ENCODE measurements at regions not wholly inside any gene's neighbourhood (a gene's known extent, or its start where the extent isn't known, plus 50 kb on each side); places are given as distances from the start of the nearest gene placed in this dataset.

GRCh38 chr13:80039000-80039399 lies 301.9 kb downstream of the SPRY2 start:
- H3K79me2 ChIP-seq (ENCODE audit: control insufficient read depth, low read length) = no peaks in the 10 kb centered on the region
- H3K9me2 ChIP-seq (replicated peaks; ENCODE audit: control insufficient read depth, low read length) = no peaks in the 10 kb centered on the region
- no peak for TF ChIP-seq EZH2phosphoT487 (IDR thresholded peaks at IDR 0.05; ENCODE audit: borderline replicate concordance, low read length)
- TF ChIP-seq, protein P1, sequence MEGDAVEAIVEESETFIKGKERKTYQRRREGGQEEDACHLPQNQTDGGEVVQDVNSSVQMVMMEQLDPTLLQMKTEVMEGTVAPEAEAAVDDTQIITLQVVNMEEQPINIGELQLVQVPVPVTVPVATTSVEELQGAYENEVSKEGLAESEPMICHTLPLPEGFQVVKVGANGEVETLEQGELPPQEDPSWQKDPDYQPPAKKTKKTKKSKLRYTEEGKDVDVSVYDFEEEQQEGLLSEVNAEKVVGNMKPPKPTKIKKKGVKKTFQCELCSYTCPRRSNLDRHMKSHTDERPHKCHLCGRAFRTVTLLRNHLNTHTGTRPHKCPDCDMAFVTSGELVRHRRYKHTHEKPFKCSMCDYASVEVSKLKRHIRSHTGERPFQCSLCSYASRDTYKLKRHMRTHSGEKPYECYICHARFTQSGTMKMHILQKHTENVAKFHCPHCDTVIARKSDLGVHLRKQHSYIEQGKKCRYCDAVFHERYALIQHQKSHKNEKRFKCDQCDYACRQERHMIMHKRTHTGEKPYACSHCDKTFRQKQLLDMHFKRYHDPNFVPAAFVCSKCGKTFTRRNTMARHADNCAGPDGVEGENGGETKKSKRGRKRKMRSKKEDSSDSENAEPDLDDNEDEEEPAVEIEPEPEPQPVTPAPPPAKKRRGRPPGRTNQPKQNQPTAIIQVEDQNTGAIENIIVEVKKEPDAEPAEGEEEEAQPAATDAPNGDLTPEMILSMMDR (IDR thresholded peaks at IDR 0.05; ENCODE audit: low read depth, low read length, poor library complexity, severe bottlenecking) = no peak
- H3F3A ChIP-seq (ENCODE audit: control insufficient read depth, insufficient read depth) = no peaks in the 10 kb centered on the region
- H3K27ac ChIP-seq (ENCODE audit: low read depth, low read length) = no peak overlapping the region
- no peak overlapping the region for H3K4me2 ChIP-seq (ENCODE audit: low read length)
- no peak overlapping the region for H3K4me3 ChIP-seq (ENCODE audit: low read length)
- H3K36me3 ChIP-seq (ENCODE audit: control insufficient read depth, low read length) = no peaks in the 10 kb centered on the region
- H3K9me3 ChIP-seq (ENCODE audit: control insufficient read depth, insufficient read depth, low read length) = no peaks in the 10 kb centered on the region
- H3K4me1 ChIP-seq (ENCODE audit: control insufficient read depth, low read length) = no peaks in the 10 kb centered on the region
- no peaks in the 10 kb centered on the region for H4K20me1 ChIP-seq (ENCODE audit: control insufficient read depth, insufficient read depth, low read depth, low read length)
- H3K27me3 ChIP-seq (ENCODE audit: control insufficient read depth, low read length) = no peaks in the 10 kb centered on the region

DNA sequence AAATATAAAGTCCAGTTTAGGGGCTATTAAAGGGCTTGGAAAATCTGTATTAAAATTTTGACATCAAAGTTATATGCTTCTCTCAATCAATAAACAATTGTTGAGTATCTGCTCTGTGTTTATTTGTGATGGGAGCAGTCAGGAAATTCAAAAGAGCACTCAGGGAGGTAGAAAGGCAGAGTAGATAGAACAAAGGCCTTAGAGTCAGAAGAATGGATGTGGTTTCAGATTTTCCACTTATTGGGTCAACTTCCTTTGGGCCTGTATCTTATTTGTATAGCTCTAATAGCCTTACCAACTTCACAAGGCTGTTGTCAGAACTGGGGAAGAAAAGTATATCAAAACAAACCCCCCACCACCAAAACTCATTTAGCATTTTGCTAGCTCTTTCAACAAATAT lies 302.6 kb downstream of the SPRY2 start:
- Histone ChIP-seq H3K79me2 (ENCODE audit: control insufficient read depth, low read length) (no peaks in the 10 kb centered on the region), H3F3A (ENCODE audit: control insufficient read depth, insufficient read depth) (no peaks in the 10 kb centered on the region), H3K27ac (ENCODE audit: low read depth, low read length) (no peak overlapping the region), H3K27me3 (ENCODE audit: control insufficient read depth, low read length) (no peaks in the 10 kb centered on the region), H3K4me3 (ENCODE audit: low read length) (no peak overlapping the region), H3K4me1 (ENCODE audit: control insufficient read depth, low read length) (no peaks in the 10 kb centered on the region), H3K9me2 (replicated peaks; ENCODE audit: control insufficient read depth, low read length) (no peaks in the 10 kb centered on the region), H3K36me3 (ENCODE audit: control insufficient read depth, low read length) (no peaks in the 10 kb centered on the region), H3K4me2 (ENCODE audit: low read length) (no peak overlapping the region), H3K9me3 (ENCODE audit: control insufficient read depth, insufficient read depth, low read length) (no peaks in the 10 kb centered on the region), H4K20me1 (ENCODE audit: control insufficient read depth, insufficient read depth, low read depth, low read length) (no peaks in the 10 kb centered on the region)
- TF ChIP-seq EZH2phosphoT487 (IDR thresholded peaks at IDR 0.05; ENCODE audit: borderline replicate concordance, low read length) = no peak
- TF ChIP-seq, protein P1 (IDR thresholded peaks at IDR 0.05; ENCODE audit: low read depth, low read length, poor library complexity, severe bottlenecking) = no peak

GRCh38 chr13:80037505-80037888 lies 303.4 kb downstream of the SPRY2 start:
- Histone ChIP-seq H3K4me3 (ENCODE audit: low read length) (no peak overlapping the region), H3K27ac (ENCODE audit: low read depth, low read length) (no peak overlapping the region)

More at GRCh38 chr13:80037505-80037888, 303.4 kb downstream of the SPRY2 start:
- no peaks in the 10 kb centered on the region for H3K27me3 ChIP-seq (ENCODE audit: control insufficient read depth, low read length)
- no peaks in the 10 kb centered on the region for H3K4me1 ChIP-seq (ENCODE audit: control insufficient read depth, low read length)
- H3K9me2 ChIP-seq (replicated peaks; ENCODE audit: control insufficient read depth, low read length) = no peaks in the 10 kb centered on the region
- TF ChIP-seq EZH2phosphoT487 (IDR thresholded peaks at IDR 0.05; ENCODE audit: borderline replicate concordance, low read length) = no peak
- TF ChIP-seq, protein P1 (IDR thresholded peaks at IDR 0.05; ENCODE audit: low read depth, low read length, poor library complexity, severe bottlenecking) = no peak
- no peaks in the 10 kb centered on the region for H4K20me1 ChIP-seq (ENCODE audit: control insufficient read depth, insufficient read depth, low read depth, low read length)
- H3K4me2 ChIP-seq (ENCODE audit: low read length) = no peak overlapping the region
- H3K79me2 ChIP-seq (ENCODE audit: control insufficient read depth, low read length) = no peaks in the 10 kb centered on the region
- no peaks in the 10 kb centered on the region for H3K36me3 ChIP-seq (ENCODE audit: control insufficient read depth, low read length)
- no peaks in the 10 kb centered on the region for H3F3A ChIP-seq (ENCODE audit: control insufficient read depth, insufficient read depth)
- H3K9me3 ChIP-seq (ENCODE audit: control insufficient read depth, insufficient read depth, low read length) = no peaks in the 10 kb centered on the region

All from DOHH2 (cell line).